Nephron (organoid): ENCODE measurements at regions not wholly inside any gene's neighbourhood (a gene's known extent, or its start where the extent isn't known, plus 50 kb on each side); places are given as distances from the start of the nearest gene placed in this dataset.
A peak's percentile ranks its signal among the peaks of the same experiment; 100 is the strongest.

ENCODE experiments used
- H3K27ac Mint-ChIP-seq, 3 experiments: 2 replicates each; pipeline ENCODE4 v1.8.0; 2020; ENCODE audit warnings: mixed read lengths in 3 of 3, mild to moderate bottlenecking in 2 of 3, moderate library complexity in 1 of 3
- H3K27me3 Mint-ChIP-seq: 2 replicates; pipeline ENCODE4 v1.8.0; 2021; ENCODE audit warnings: low read depth, mild to moderate bottlenecking, moderate library complexity, mixed read lengths
- H3K36me3 Mint-ChIP-seq: 2 replicates; pipeline ENCODE4 v1.8.0; 2020; ENCODE audit warnings: low read depth, mixed read lengths
- H3K4me1 Mint-ChIP-seq: 2 replicates; pipeline ENCODE4 v1.8.0; 2020; ENCODE audit warnings: mixed read lengths
- H3K4me3 Mint-ChIP-seq, 3 experiments: 2 replicates each; pipeline ENCODE4 v1.8.0; 2020; ENCODE audit warnings: mild to moderate bottlenecking in 3 of 3, mixed read lengths in 3 of 3, moderate library complexity in 2 of 3
- H3K9me3 Mint-ChIP-seq: 2 replicates; pipeline ENCODE4 v1.8.0; 2020; ENCODE audit warnings: mixed read lengths
- CTCF ChIP-seq, 3 experiments: fragments of 200-600 bp; sonication (generic); IDR thresholded peaks; one replicate each; pipeline ENCODE4 v1.5.0; 2021; ENCODE audit warnings: antibody characterized with exemption in 3 of 3; ENCODE audit not compliant: unreplicated experiment in 3 of 3

GRCh38 chr3:66574091-66574490 is 73.3 kb upstream of the LRIG1 start:
- Mint-ChIP-seq H3K36me3 (peaks cover 6% of the 10 kb centered on the region), H3K9me3 (peaks cover 8% of the 10 kb centered on the region), H3K27me3 (no peaks in the 10 kb centered on the region), H3K27ac (no peak overlapping the region), H3K4me3 (no peak overlapping the region), H3K4me1 (peaks cover 27% of the 10 kb centered on the region)
- no peak for TF ChIP-seq CTCF (IDR thresholded peaks at IDR 0.05; ENCODE audit: unreplicated experiment in 3 of 3)

GRCh38 chr3:66577426-66578203 is 76.8 kb upstream of the LRIG1 start:
- Mint-ChIP-seq H3K4me1 (peaks cover 21% of the 10 kb centered on the region), H3K36me3 (peaks cover 6% of the 10 kb centered on the region)
- TF ChIP-seq CTCF (IDR thresholded peaks at IDR 0.05; ENCODE audit: unreplicated experiment in 3 of 3), result no peak

GRCh38 chr3:66581256-66581655 is 80.4 kb upstream of the LRIG1 start:
- peaks cover 40% of the 10 kb centered on the region for H3K4me1 Mint-ChIP-seq
- peaks cover 6% of the 10 kb centered on the region for H3K27me3 Mint-ChIP-seq
- no peak overlapping the region for H3K27ac Mint-ChIP-seq
- H3K36me3 Mint-ChIP-seq, result peaks cover 6% of the 10 kb centered on the region
- H3K4me3 Mint-ChIP-seq, result no peak overlapping the region
- TF ChIP-seq CTCF (IDR thresholded peaks at IDR 0.05; ENCODE audit: unreplicated experiment in 3 of 3), result no peak
- H3K9me3 Mint-ChIP-seq, result peaks cover 14% of the 10 kb centered on the region

More at GRCh38 chr3:66577426-66578203, 76.8 kb upstream of the LRIG1 start:
- Mint-ChIP-seq H3K9me3 (peaks cover 14% of the 10 kb centered on the region), H3K4me3 (no peak overlapping the region), H3K27me3 (no peaks in the 10 kb centered on the region), H3K27ac (peak overlapping the region; percentile 56 to 87 (median 77))

- peak overlapping the region; percentile 26 to 48 (median 35) for H3K27ac Mint-ChIP-seq
- H3K4me1 Mint-ChIP-seq, result peaks cover 27% of the 10 kb centered on the region
- peaks cover 14% of the 10 kb centered on the region for H3K9me3 Mint-ChIP-seq
- H3K4me3 Mint-ChIP-seq, result no peak overlapping the region
- TF ChIP-seq CTCF (IDR thresholded peaks at IDR 0.05; ENCODE audit: unreplicated experiment in 3 of 3), result no peak
- H3K27me3 Mint-ChIP-seq, result peaks cover 6% of the 10 kb centered on the region
- H3K36me3 Mint-ChIP-seq, result peaks cover 6% of the 10 kb centered on the region
Observed at GRCh38 chr3:66582721-66583423, 82.0 kb upstream of the LRIG1 start.

GRCh38 chr3:66583424-66584040 is 82.7 kb upstream of the LRIG1 start:
- H3K36me3 Mint-ChIP-seq, result peaks cover 3% of the 10 kb centered on the region
- TF ChIP-seq CTCF (IDR thresholded peaks at IDR 0.05; ENCODE audit: unreplicated experiment in 3 of 3), result no peak
- H3K9me3 Mint-ChIP-seq, result peaks cover 11% of the 10 kb centered on the region
- H3K4me1 Mint-ChIP-seq, result peaks cover 25% of the 10 kb centered on the region
- no peak overlapping the region for H3K4me3 Mint-ChIP-seq
- H3K27me3 Mint-ChIP-seq, result peaks cover 6% of the 10 kb centered on the region
- peak overlapping the region; percentile 26 to 48 (median 35) for H3K27ac Mint-ChIP-seq
